Activated CD4-positive, alpha-beta T cell treated with anti-CD3 and anti-CD28 coated beads for 36 hours (primary cell): ENCODE measurements at regions not wholly inside any gene's neighbourhood (a gene's known extent, or its start where the extent isn't known, plus 50 kb on each side); places are given as distances from the start of the nearest gene placed in this dataset.

Experiments
- ATAC-seq: fragments of 200-7000 bp; cut with Tn5 transposase; one replicate; pipeline ENCODE4 v1.10.0; 2021; ENCODE audit warnings: mild to moderate bottlenecking, moderate library complexity
- CTCF ChIA-PET: fragments of 350-600 bp; sonication (Branson Sonifier 250); formaldehyde crosslinking; loops from one replicate; lab custom pipeline; 2021; ENCODE audit warnings: antibody characterized with exemption; lab: Charles Lee
- POLR2A ChIA-PET: fragments of 350-600 bp; sonication (Branson Sonifier 250); formaldehyde crosslinking; loops from one replicate; lab custom pipeline; 2021; ENCODE audit warnings: antibody characterized with exemption, inconsistent platforms; lab: Charles Lee
- DNase-seq: peaks from one replicate; pipeline ENCODE4 v3.0.0-alpha.2; 2020
- H3K27ac Mint-ChIP-seq: one replicate; pipeline ENCODE4 v1.8.0; 2021; ENCODE audit warnings: mixed read lengths
- H3K27me3 Mint-ChIP-seq: one replicate; pipeline ENCODE4 v1.8.0; 2021; ENCODE audit warnings: mixed read lengths
- H3K36me3 Mint-ChIP-seq: one replicate; pipeline ENCODE4 v1.8.0; 2021; ENCODE audit warnings: low read depth, mixed read lengths
- H3K4me1 Mint-ChIP-seq: one replicate; pipeline ENCODE4 v1.8.0; 2021; ENCODE audit warnings: mixed read lengths
- H3K4me3 Mint-ChIP-seq: one replicate; pipeline ENCODE4 v1.8.0; 2021; ENCODE audit warnings: mild to moderate bottlenecking, moderate library complexity, mixed read lengths
- H3K9me3 Mint-ChIP-seq: one replicate; pipeline ENCODE4 v1.8.0; 2021; ENCODE audit warnings: low read depth, mixed read lengths
- intact Hi-C, 2 experiments: fragments of 100-400 bp; cut with DNase I in 1 of 2; cut with micrococcal nuclease in 1 of 2; formaldehyde crosslinking; loops; one replicate each; pipeline versions ENCODE4 v1.14.2 to v1.15.1; 2022 to 2024; cut with DNase I, micrococcal nuclease

GRCh38 chr4:124499261-124499660, 213.3 kb downstream of the ANKRD50 start:
- CTCF ChIA-PET: no interaction called here
- no peak for DNase-seq
- Mint-ChIP-seq H3K4me3 (no peak overlapping the region), H3K36me3 (no peaks in the 10 kb centered on the region), H3K27ac (no peak overlapping the region), H3K4me1 (no peaks in the 10 kb centered on the region), H3K27me3 (peaks cover 2% of the 10 kb centered on the region), H3K9me3 (no peaks in the 10 kb centered on the region)
- POLR2A ChIA-PET: no interaction called here
- intact Hi-C loops: no loop called here
- ATAC-seq: no peak

GRCh38 chr4:124501576-124501975, 211.0 kb downstream of the ANKRD50 start:
- no peaks in the 10 kb centered on the region for H3K9me3 Mint-ChIP-seq
- H3K27ac Mint-ChIP-seq: no peak overlapping the region
- peaks cover 2% of the 10 kb centered on the region for H3K27me3 Mint-ChIP-seq
- ChIA-PET POLR2A (no interaction called here), CTCF (no interaction called here)
- no peak for DNase-seq
- no peak for ATAC-seq
- no peaks in the 10 kb centered on the region for H3K4me1 Mint-ChIP-seq
- intact Hi-C loops: no loop called here
- H3K36me3 Mint-ChIP-seq: no peaks in the 10 kb centered on the region
- no peak overlapping the region for H3K4me3 Mint-ChIP-seq

GRCh38 chr4:124504431-124504830, 208.1 kb downstream of the ANKRD50 start:
- Mint-ChIP-seq H3K4me1 (no peaks in the 10 kb centered on the region), H3K27ac (no peak overlapping the region), H3K9me3 (no peaks in the 10 kb centered on the region), H3K36me3 (no peaks in the 10 kb centered on the region), H3K4me3 (no peak overlapping the region), H3K27me3 (peaks cover 3% of the 10 kb centered on the region)
- POLR2A ChIA-PET: no interaction called here
- intact Hi-C loops: no loop called here
- DNase-seq: no peak
- CTCF ChIA-PET: no interaction called here
- ATAC-seq: no peak

GRCh38 chr4:124505211-124505610, 207.3 kb downstream of the ANKRD50 start:
- H3K27ac Mint-ChIP-seq: no peak overlapping the region
- ChIA-PET CTCF (interaction anchor here (1.2 kb wide), 1 partner anchor 169 kb away, joined by 6 read pairs; no protein-coding TSS in a partner anchor), POLR2A (no interaction called here)
- DNase-seq (no peak), ATAC-seq (no peak)
- intact Hi-C loops: no loop called here
- no peaks in the 10 kb centered on the region for H3K4me1 Mint-ChIP-seq
- H3K36me3 Mint-ChIP-seq: no peaks in the 10 kb centered on the region
- H3K9me3 Mint-ChIP-seq: no peaks in the 10 kb centered on the region
- no peak overlapping the region for H3K4me3 Mint-ChIP-seq
- H3K27me3 Mint-ChIP-seq: peaks cover 3% of the 10 kb centered on the region

- H3K9me3 Mint-ChIP-seq: no peaks in the 10 kb centered on the region
- ChIA-PET POLR2A (no interaction called here), CTCF (no interaction called here)
- no peak for DNase-seq
- no peaks in the 10 kb centered on the region for H3K36me3 Mint-ChIP-seq
- intact Hi-C loops: no loop called here
- H3K27me3 Mint-ChIP-seq: peaks cover 3% of the 10 kb centered on the region
- no peak for ATAC-seq
- no peaks in the 10 kb centered on the region for H3K4me1 Mint-ChIP-seq
- H3K4me3 Mint-ChIP-seq: no peak overlapping the region
- H3K27ac Mint-ChIP-seq: no peak overlapping the region
Measured at GRCh38 chr4:124509151-124509550, 203.4 kb downstream of the ANKRD50 start.

GRCh38 chr4:124514588-124514987, 197.9 kb downstream of the ANKRD50 start:
- no peak overlapping the region for H3K27ac Mint-ChIP-seq
- POLR2A ChIA-PET: no interaction called here
- DNase-seq (no peak), ATAC-seq (no peak)
- H3K4me3 Mint-ChIP-seq: no peak overlapping the region
- CTCF ChIA-PET: no interaction called here
- H3K27me3 Mint-ChIP-seq: no peaks in the 10 kb centered on the region
- no peaks in the 10 kb centered on the region for H3K9me3 Mint-ChIP-seq
- H3K36me3 Mint-ChIP-seq: no peaks in the 10 kb centered on the region
- intact Hi-C loops: no loop called here
- no peaks in the 10 kb centered on the region for H3K4me1 Mint-ChIP-seq

GRCh38 chr4:124515591-124515990, 196.9 kb downstream of the ANKRD50 start:
- ATAC-seq (no peak), DNase-seq (no peak)
- H3K4me3 Mint-ChIP-seq: no peak overlapping the region
- no peaks in the 10 kb centered on the region for H3K9me3 Mint-ChIP-seq
- intact Hi-C loops: no loop called here
- no peaks in the 10 kb centered on the region for H3K27me3 Mint-ChIP-seq
- CTCF ChIA-PET: interaction anchor here (0.7 kb wide), 1 partner anchor 52 kb away, joined by 3 read pairs; no protein-coding TSS in a partner anchor
- no peak overlapping the region for H3K27ac Mint-ChIP-seq
- POLR2A ChIA-PET: no interaction called here
- H3K36me3 Mint-ChIP-seq: no peaks in the 10 kb centered on the region
- H3K4me1 Mint-ChIP-seq: no peaks in the 10 kb centered on the region

- H3K4me1 Mint-ChIP-seq: no peaks in the 10 kb centered on the region
- no peak overlapping the region for H3K27ac Mint-ChIP-seq
- no peaks in the 10 kb centered on the region for H3K36me3 Mint-ChIP-seq
- H3K4me3 Mint-ChIP-seq: no peak overlapping the region
- ChIA-PET POLR2A (no interaction called here), CTCF (interaction anchor here (0.6 kb wide), 1 partner anchor 285 kb away, joined by 3 read pairs; no protein-coding TSS in a partner anchor)
- H3K27me3 Mint-ChIP-seq: peaks cover 2% of the 10 kb centered on the region
- no peak for DNase-seq
- no peak for ATAC-seq
- H3K9me3 Mint-ChIP-seq: no peaks in the 10 kb centered on the region
- intact Hi-C loops: no loop called here
Measured at GRCh38 chr4:124519196-124519595, 193.3 kb downstream of the ANKRD50 start.

GRCh38 chr4:124523816-124524215, 188.7 kb downstream of the ANKRD50 start:
- CTCF ChIA-PET: no interaction called here
- POLR2A ChIA-PET: no interaction called here
- intact Hi-C loops: no loop called here
- Mint-ChIP-seq H3K4me3 (no peak overlapping the region), H3K27ac (no peak overlapping the region), H3K9me3 (no peaks in the 10 kb centered on the region), H3K4me1 (no peaks in the 10 kb centered on the region), H3K36me3 (no peaks in the 10 kb centered on the region), H3K27me3 (peaks cover 2% of the 10 kb centered on the region)
- no peak for DNase-seq
- no peak for ATAC-seq

- Mint-ChIP-seq H3K4me3 (no peak overlapping the region), H3K36me3 (no peaks in the 10 kb centered on the region), H3K4me1 (no peaks in the 10 kb centered on the region), H3K9me3 (no peaks in the 10 kb centered on the region), H3K27me3 (peaks cover 2% of the 10 kb centered on the region), H3K27ac (no peak overlapping the region)
- ATAC-seq: no peak
- intact Hi-C loops: no loop called here
- DNase-seq: no peak
- CTCF ChIA-PET: no interaction called here
- POLR2A ChIA-PET: no interaction called here
Measured at GRCh38 chr4:124525524-124525923, 187.0 kb downstream of the ANKRD50 start.

- H3K36me3 Mint-ChIP-seq: no peaks in the 10 kb centered on the region
- intact Hi-C loops: no loop called here
- H3K27me3 Mint-ChIP-seq: peaks cover 2% of the 10 kb centered on the region
- ChIA-PET POLR2A (no interaction called here), CTCF (no interaction called here)
- H3K9me3 Mint-ChIP-seq: no peaks in the 10 kb centered on the region
- no peak for ATAC-seq
- H3K27ac Mint-ChIP-seq: no peak overlapping the region
- DNase-seq: no peak
- no peak overlapping the region for H3K4me3 Mint-ChIP-seq
- H3K4me1 Mint-ChIP-seq: no peaks in the 10 kb centered on the region
Measured at GRCh38 chr4:124526331-124526730, 186.2 kb downstream of the ANKRD50 start.

- no peaks in the 10 kb centered on the region for H3K4me1 Mint-ChIP-seq
- H3K4me3 Mint-ChIP-seq: no peak overlapping the region
- intact Hi-C loops: no loop called here
- H3K36me3 Mint-ChIP-seq: no peaks in the 10 kb centered on the region
- H3K27ac Mint-ChIP-seq: no peak overlapping the region
- no peaks in the 10 kb centered on the region for H3K9me3 Mint-ChIP-seq
- ChIA-PET POLR2A (no interaction called here), CTCF (no interaction called here)
- H3K27me3 Mint-ChIP-seq: no peaks in the 10 kb centered on the region
- no peak for DNase-seq
- ATAC-seq: no peak
Measured at GRCh38 chr4:124526769-124527168, 185.8 kb downstream of the ANKRD50 start.

GRCh38 chr4:124527364-124527763, 185.2 kb downstream of the ANKRD50 start:
- DNase-seq: no peak
- ATAC-seq: no peak
- no peaks in the 10 kb centered on the region for H3K27me3 Mint-ChIP-seq
- no peak overlapping the region for H3K4me3 Mint-ChIP-seq
- ChIA-PET CTCF (no interaction called here), POLR2A (no interaction called here)
- H3K27ac Mint-ChIP-seq: no peak overlapping the region
- no peaks in the 10 kb centered on the region for H3K4me1 Mint-ChIP-seq
- H3K36me3 Mint-ChIP-seq: no peaks in the 10 kb centered on the region
- intact Hi-C loops: no loop called here
- no peaks in the 10 kb centered on the region for H3K9me3 Mint-ChIP-seq
